Gastrocnemius medialis (tissue), 4 donors: ENCODE measurements at regions not wholly inside any gene's neighbourhood (a gene's known extent, or its start where the extent isn't known, plus 50 kb on each side); places are given as distances from the start of the nearest gene placed in this dataset.

ENCODE experiments used
- CTCF ChIP-seq, 5 experiments: fragments of 450-650 bp in 3 of 5; fragments of 200-600 bp in 2 of 5; sonication (generic) in 2 of 5; IDR thresholded peaks in 4 of 5; conservative IDR thresholded peaks in 1 of 5; 1 replicate in 4 of 5; 2 replicates in 1 of 5; pipeline ENCODE4 v1.5.1; 2016 to 2019; ENCODE audit warnings: antibody characterized with exemption in 5 of 5, mild to moderate bottlenecking in 3 of 5, moderate library complexity in 3 of 5
- POLR2A ChIP-seq, 2 donors: fragments of 450-650 bp; IDR thresholded peaks; one replicate each; pipeline ENCODE4 v1.6.1; 2017; ENCODE audit warnings: antibody characterized with exemption in 2 of 2, mild to moderate bottlenecking in 2 of 2, moderate library complexity in 2 of 2

GRCh38 chr1:218896202-218896601 lies 277.5 kb upstream of the LYPLAL1 start:
- TF ChIP-seq CTCF (IDR thresholded peaks at IDR 0.05 in 4 of 5, conservative IDR thresholded peaks at IDR 0.05 in 1 of 5) (no peak), POLR2A (IDR thresholded peaks at IDR 0.05) (no peak)
